BLaER1 (cell line): ENCODE measurements at regions not wholly inside any gene's neighbourhood (a gene's known extent, or its start where the extent isn't known, plus 50 kb on each side); places are given as distances from the start of the nearest gene placed in this dataset.
"Not testable (repeated sequence)": the region's sequence is repeated elsewhere in the genome, so short reads cannot be mapped to it uniquely, and the experiment has no call there.

ENCODE experiments used
- H3K27ac ChIP-seq: shearing (Covaris generic); formaldehyde crosslinking; 2 replicates; pipeline ENCODE4 v1.8.1; 2022
- H3K27me3 ChIP-seq: shearing (Covaris generic); formaldehyde crosslinking; 2 replicates; pipeline ENCODE4 v1.8.1; 2022
- H3K36me3 ChIP-seq: shearing (Covaris generic); formaldehyde crosslinking; 2 replicates; pipeline ENCODE4 v1.8.1; 2022
- H3K4me1 ChIP-seq: shearing (Covaris generic); formaldehyde crosslinking; 2 replicates; pipeline ENCODE4 v1.8.1; 2022
- H3K4me2 ChIP-seq: shearing (Covaris generic); formaldehyde crosslinking; 2 replicates; pipeline ENCODE4 v1.8.1; 2022
- H3K4me3 ChIP-seq: shearing (Covaris generic); formaldehyde crosslinking; 2 replicates; pipeline ENCODE4 v1.8.1; 2022
- H3K9ac ChIP-seq: shearing (Covaris generic); formaldehyde crosslinking; 2 replicates; pipeline ENCODE4 v1.8.1; 2022
- H3K9me3 ChIP-seq: shearing (Covaris generic); formaldehyde crosslinking; 2 replicates; pipeline ENCODE4 v1.8.1; 2022
- H4K20me1 ChIP-seq: shearing (Covaris generic); formaldehyde crosslinking; 2 replicates; pipeline ENCODE4 v1.8.1; 2022
- Cebpa-rat ChIP-seq: shearing (Covaris generic); IDR thresholded peaks from 2 replicates; pipeline ENCODE4 v1.8.1; 2022

GRCh38 chr3:193014902-193015301 is 97.2 kb upstream of the MB21D2 start:
- Histone ChIP-seq H3K9me3 (peaks cover 7% of the 10 kb centered on the region), H3K36me3 (no peaks in the 10 kb centered on the region), H3K4me2 (no peak overlapping the region), H3K27ac (no peak overlapping the region), H3K27me3 (no peaks in the 10 kb centered on the region), H3K4me3 (no peak overlapping the region), H3K9ac (no peak overlapping the region), H4K20me1 (no peaks in the 10 kb centered on the region), H3K4me1 (no peaks in the 10 kb centered on the region)
- TF ChIP-seq Cebpa-rat = no peak

- Histone ChIP-seq H3K4me1 (no peaks in the 10 kb centered on the region), H3K36me3 (no peaks in the 10 kb centered on the region), H3K27ac (no peak overlapping the region), H3K9ac (no peak overlapping the region), H3K9me3 (peaks cover 7% of the 10 kb centered on the region), H4K20me1 (no peaks in the 10 kb centered on the region), H3K27me3 (no peaks in the 10 kb centered on the region), H3K4me3 (no peak overlapping the region), H3K4me2 (no peak overlapping the region)
- TF ChIP-seq Cebpa-rat = no peak
Measured at GRCh38 chr3:193016437-193016901, 98.8 kb upstream of the MB21D2 start.

GRCh38 chr3:193021506-193022010 is 103.9 kb upstream of the MB21D2 start:
- no peaks in the 10 kb centered on the region for H4K20me1 ChIP-seq
- H3K4me2 ChIP-seq = no peak overlapping the region
- no peaks in the 10 kb centered on the region for H3K9me3 ChIP-seq
- no peak for TF ChIP-seq Cebpa-rat
- no peak overlapping the region for H3K9ac ChIP-seq
- no peak overlapping the region for H3K4me3 ChIP-seq
- H3K27ac ChIP-seq = no peak overlapping the region
- H3K36me3 ChIP-seq = no peaks in the 10 kb centered on the region
- H3K27me3 ChIP-seq = no peaks in the 10 kb centered on the region
- H3K4me1 ChIP-seq = no peaks in the 10 kb centered on the region

- Histone ChIP-seq H3K4me2 (no peak overlapping the region), H3K4me1 (no peaks in the 10 kb centered on the region)
Measured at GRCh38 chr3:193023218-193023617, 105.6 kb upstream of the MB21D2 start.

GRCh38 chr3:193028258-193028657 is 110.6 kb upstream of the MB21D2 start:
- no peak for TF ChIP-seq Cebpa-rat
- no peak overlapping the region for H3K4me2 ChIP-seq
- H3K9me3 ChIP-seq = no peaks in the 10 kb centered on the region
- no peak overlapping the region for H3K4me3 ChIP-seq
- H3K36me3 ChIP-seq = no peaks in the 10 kb centered on the region
- no peak overlapping the region for H3K27ac ChIP-seq
- H3K9ac ChIP-seq = no peak overlapping the region
- peaks cover 10% of the 10 kb centered on the region for H3K4me1 ChIP-seq
- no peaks in the 10 kb centered on the region for H3K27me3 ChIP-seq
- no peaks in the 10 kb centered on the region for H4K20me1 ChIP-seq

More at GRCh38 chr3:193023218-193023617, 105.6 kb upstream of the MB21D2 start:
- H4K20me1 ChIP-seq = no peaks in the 10 kb centered on the region
- TF ChIP-seq Cebpa-rat = no peak
- no peak overlapping the region for H3K9ac ChIP-seq
- H3K4me3 ChIP-seq = no peak overlapping the region
- H3K9me3 ChIP-seq = no peaks in the 10 kb centered on the region
- no peaks in the 10 kb centered on the region for H3K27me3 ChIP-seq
- H3K27ac ChIP-seq = no peak overlapping the region
- no peaks in the 10 kb centered on the region for H3K36me3 ChIP-seq

GRCh38 chr3:193029800-193030199 is 112.1 kb upstream of the MB21D2 start:
- H3K9me3 ChIP-seq = no peaks in the 10 kb centered on the region
- no peak overlapping the region for H3K4me3 ChIP-seq
- H3K9ac ChIP-seq = no peak overlapping the region
- no peak for TF ChIP-seq Cebpa-rat
- no peak overlapping the region for H3K27ac ChIP-seq
- H3K4me2 ChIP-seq = peak overlapping the region; percentile 11
- peaks cover 10% of the 10 kb centered on the region for H3K4me1 ChIP-seq
- H3K36me3 ChIP-seq = no peaks in the 10 kb centered on the region
- H3K27me3 ChIP-seq = no peaks in the 10 kb centered on the region
- no peaks in the 10 kb centered on the region for H4K20me1 ChIP-seq

GRCh38 chr3:193030276-193030675 is 112.6 kb upstream of the MB21D2 start:
- Histone ChIP-seq H3K27me3 (no peaks in the 10 kb centered on the region), H4K20me1 (no peaks in the 10 kb centered on the region), H3K4me3 (no peak overlapping the region), H3K9me3 (no peaks in the 10 kb centered on the region), H3K36me3 (no peaks in the 10 kb centered on the region), H3K4me1 (peaks cover 10% of the 10 kb centered on the region), H3K9ac (no peak overlapping the region), H3K4me2 (peak overlapping the region; percentile 11), H3K27ac (no peak overlapping the region)
- TF ChIP-seq Cebpa-rat = no peak

- no peak overlapping the region for H3K27ac ChIP-seq
- H3K9me3 ChIP-seq = no peaks in the 10 kb centered on the region
- H3K36me3 ChIP-seq = no peaks in the 10 kb centered on the region
- peaks cover 10% of the 10 kb centered on the region for H3K4me1 ChIP-seq
- no peak overlapping the region for H3K4me3 ChIP-seq
- no peak overlapping the region for H3K4me2 ChIP-seq
- H3K27me3 ChIP-seq = no peaks in the 10 kb centered on the region
- H3K9ac ChIP-seq = no peak overlapping the region
- H4K20me1 ChIP-seq = no peaks in the 10 kb centered on the region
- no peak for TF ChIP-seq Cebpa-rat
Measured at GRCh38 chr3:193031911-193032310, 114.3 kb upstream of the MB21D2 start.

- no peak overlapping the region for H3K4me3 ChIP-seq
- H3K36me3 ChIP-seq = no peaks in the 10 kb centered on the region
- no peak overlapping the region for H3K4me2 ChIP-seq
- H3K9ac ChIP-seq = no peak overlapping the region
- H4K20me1 ChIP-seq = no peaks in the 10 kb centered on the region
- no peaks in the 10 kb centered on the region for H3K9me3 ChIP-seq
- no peak for TF ChIP-seq Cebpa-rat
- H3K4me1 ChIP-seq = peaks cover 10% of the 10 kb centered on the region
- H3K27me3 ChIP-seq = no peaks in the 10 kb centered on the region
- H3K27ac ChIP-seq = no peak overlapping the region
Measured at GRCh38 chr3:193033226-193033780, 115.6 kb upstream of the MB21D2 start.

GRCh38 chr3:193037828-193038227 is 120.2 kb upstream of the MB21D2 start:
- not testable (repeated sequence) for H3K4me2 ChIP-seq, H3K9ac ChIP-seq, H4K20me1 ChIP-seq, H3K36me3 ChIP-seq, H3K4me1 ChIP-seq, H3K27me3 ChIP-seq, H3K27ac ChIP-seq, H3K4me3 ChIP-seq, H3K9me3 ChIP-seq

- Histone ChIP-seq H3K4me1 (no peaks in the 10 kb centered on the region), H3K27me3 (no peaks in the 10 kb centered on the region), H3K4me3 (no peak overlapping the region), H3K9me3 (no peaks in the 10 kb centered on the region), H3K36me3 (no peaks in the 10 kb centered on the region), H4K20me1 (no peaks in the 10 kb centered on the region), H3K4me2 (no peak overlapping the region), H3K27ac (no peak overlapping the region), H3K9ac (no peak overlapping the region)
- no peak for TF ChIP-seq Cebpa-rat
Measured at GRCh38 chr3:193039058-193039457, 121.4 kb upstream of the MB21D2 start.
